NT2/D1 (cell line): ENCODE measurements at regions not wholly inside any gene's neighbourhood (a gene's known extent, or its start where the extent isn't known, plus 50 kb on each side); places are given as distances from the start of the nearest gene placed in this dataset.

Experiments
- DNase-seq: peaks from one replicate; pipeline ENCODE4 v3.0.0-alpha.2; 2011; ENCODE audit warnings: low read depth, low spot score
- H3K27me3 ChIP-seq: 2 replicates; pipeline ENCODE4 v1.6.0; 2011; ENCODE audit warnings: mild to moderate bottlenecking; ENCODE audit not compliant: insufficient read length, insufficient read depth
- H3K36me3 ChIP-seq: 2 replicates; pipeline ENCODE4 v1.6.1; 2011; ENCODE audit warnings: mild to moderate bottlenecking, low read length, mixed read lengths; ENCODE audit not compliant: insufficient read depth, insufficient read length
- H3K4me1 ChIP-seq: 2 replicates; pipeline ENCODE4 v1.5.1; 2011; ENCODE audit not compliant: insufficient read depth, insufficient read length
- H3K4me3 ChIP-seq: 2 replicates; pipeline ENCODE4 v1.5.1; 2011; ENCODE audit warnings: low read depth; ENCODE audit not compliant: insufficient read length
- H3K9ac ChIP-seq: 2 replicates; pipeline ENCODE4 v1.6.0; 2011; ENCODE audit warnings: low read depth; ENCODE audit not compliant: insufficient read length
- H3K9me3 ChIP-seq: 2 replicates; pipeline ENCODE4 v1.5.1; 2011; ENCODE audit warnings: mild to moderate bottlenecking, low read length; ENCODE audit not compliant: insufficient read depth
- SUZ12 ChIP-seq: IDR thresholded peaks from 2 replicates; pipeline ENCODE4 v1.6.1; 2011; ENCODE audit not compliant: insufficient read length, insufficient read depth; ENCODE audit errors: extremely low read depth
- YY1 ChIP-seq: IDR thresholded peaks from 2 replicates; pipeline ENCODE4 v1.6.1; 2011; ENCODE audit not compliant: insufficient read length, insufficient read depth
- ZNF274 ChIP-seq: IDR thresholded peaks from 2 replicates; pipeline ENCODE4 v1.6.1; 2011; ENCODE audit warnings: mild to moderate bottlenecking, low read depth, low read length

DNA sequence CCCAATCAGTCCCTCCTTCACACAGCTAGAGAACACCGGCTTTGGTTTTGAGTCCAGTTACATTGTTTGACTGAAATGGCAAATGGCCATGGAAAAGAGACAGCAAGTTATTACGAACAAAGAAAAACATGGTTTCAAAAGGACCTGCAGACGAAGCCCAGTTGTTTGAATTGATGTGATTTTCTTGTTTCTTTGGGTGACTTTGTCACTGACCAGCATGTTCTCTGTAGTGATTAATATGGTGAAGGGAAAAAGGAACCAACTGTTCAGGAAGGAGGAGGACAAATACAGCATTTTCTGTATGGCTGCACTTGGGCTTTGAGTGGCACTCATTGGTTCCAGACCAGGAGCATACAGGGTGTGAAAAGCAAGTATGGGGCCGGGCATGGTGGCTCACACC, 217.4 kb upstream of the TPM1 start:
- no peaks in the 10 kb centered on the region for H3K27me3 ChIP-seq
- no peak for DNase-seq
- no peak overlapping the region for H3K9ac ChIP-seq
- H3K9me3 ChIP-seq: no peaks in the 10 kb centered on the region
- peaks cover 19% of the 10 kb centered on the region for H3K36me3 ChIP-seq
- no peak overlapping the region for H3K4me3 ChIP-seq
- no peaks in the 10 kb centered on the region for H3K4me1 ChIP-seq
- TF ChIP-seq SUZ12 (no peak), ZNF274 (no peak), YY1 (no peak)

DNA sequence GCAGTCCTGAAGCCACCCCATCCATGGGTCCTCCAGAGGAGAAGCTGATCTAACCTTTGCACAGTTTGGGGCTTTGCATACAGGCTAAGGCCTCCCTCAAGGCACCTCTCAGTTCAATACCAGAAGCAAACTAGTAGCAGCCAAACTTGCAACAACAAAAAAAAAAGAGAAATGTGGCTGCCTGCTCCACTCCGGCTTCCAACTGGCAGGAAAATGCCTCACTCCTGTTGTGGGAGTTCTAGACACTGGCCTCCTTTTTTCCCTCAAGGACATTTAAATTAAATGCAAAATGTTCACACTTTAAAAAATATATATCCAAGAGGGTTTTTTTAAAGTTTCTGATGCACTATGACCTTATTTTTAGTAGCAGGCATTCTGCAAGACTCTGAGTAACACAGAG, 216.0 kb upstream of the TPM1 start:
- Histone ChIP-seq H3K27me3 (no peaks in the 10 kb centered on the region), H3K36me3 (peaks cover 18% of the 10 kb centered on the region), H3K4me3 (no peak overlapping the region), H3K9me3 (no peaks in the 10 kb centered on the region), H3K4me1 (no peaks in the 10 kb centered on the region), H3K9ac (no peak overlapping the region)
- no peak for DNase-seq
- TF ChIP-seq ZNF274 (no peak), SUZ12 (no peak), YY1 (no peak)

DNA sequence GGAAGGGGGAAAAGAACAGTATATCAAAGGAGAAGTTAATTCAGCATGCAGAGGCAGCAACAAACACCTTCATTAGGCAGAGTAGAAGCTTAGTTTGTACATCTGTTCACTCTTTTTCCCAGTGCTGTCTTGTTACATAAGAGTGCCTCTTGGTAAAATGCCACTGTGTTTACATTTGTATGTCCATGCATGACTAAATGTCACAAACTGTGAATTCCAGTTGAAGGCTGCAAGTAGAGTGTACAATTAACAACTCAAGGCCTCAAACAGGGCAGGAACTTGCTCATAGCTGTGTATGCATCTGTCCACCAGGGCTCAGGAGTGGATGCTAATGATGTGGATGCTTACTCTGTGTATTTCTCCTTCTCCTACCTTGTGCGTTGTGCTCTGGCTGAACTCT, 214.2 kb upstream of the TPM1 start:
- Histone ChIP-seq H3K36me3 (peaks cover 25% of the 10 kb centered on the region), H3K4me1 (no peaks in the 10 kb centered on the region), H3K9me3 (no peaks in the 10 kb centered on the region), H3K27me3 (no peaks in the 10 kb centered on the region), H3K4me3 (no peak overlapping the region), H3K9ac (no peak overlapping the region)
- no peak for DNase-seq
- TF ChIP-seq YY1 (no peak), ZNF274 (no peak), SUZ12 (no peak)

DNA sequence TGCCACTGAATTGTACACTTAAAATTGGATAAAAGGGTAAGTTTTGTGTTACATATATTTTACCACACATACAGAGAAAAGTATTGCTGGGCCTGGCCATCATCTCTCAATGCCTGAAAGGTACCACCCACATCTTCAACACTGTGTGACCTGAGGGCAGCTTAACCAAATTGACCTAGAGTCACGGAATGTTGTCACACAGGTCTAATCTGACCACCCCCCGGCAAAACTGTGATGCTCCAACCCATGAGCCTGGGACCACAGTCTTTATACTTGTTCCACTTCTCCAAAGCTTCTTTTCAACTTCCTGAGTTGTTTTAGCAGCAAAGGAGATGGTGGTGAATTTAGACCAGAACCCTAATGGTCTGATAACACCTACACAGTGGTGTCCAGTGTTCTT, 210.3 kb upstream of the TPM1 start:
- H3K9me3 ChIP-seq: 0 out of 2 replicates have a peak, but pooled peaks cover 4% of the 10 kb centered on the region
- no peaks in the 10 kb centered on the region for H3K4me1 ChIP-seq
- peaks cover 47% of the 10 kb centered on the region for H3K36me3 ChIP-seq
- no peaks in the 10 kb centered on the region for H3K27me3 ChIP-seq
- no peak for DNase-seq
- TF ChIP-seq SUZ12 (no peak), ZNF274 (no peak), YY1 (no peak)
- H3K9ac ChIP-seq: no peak overlapping the region
- no peak overlapping the region for H3K4me3 ChIP-seq

DNA sequence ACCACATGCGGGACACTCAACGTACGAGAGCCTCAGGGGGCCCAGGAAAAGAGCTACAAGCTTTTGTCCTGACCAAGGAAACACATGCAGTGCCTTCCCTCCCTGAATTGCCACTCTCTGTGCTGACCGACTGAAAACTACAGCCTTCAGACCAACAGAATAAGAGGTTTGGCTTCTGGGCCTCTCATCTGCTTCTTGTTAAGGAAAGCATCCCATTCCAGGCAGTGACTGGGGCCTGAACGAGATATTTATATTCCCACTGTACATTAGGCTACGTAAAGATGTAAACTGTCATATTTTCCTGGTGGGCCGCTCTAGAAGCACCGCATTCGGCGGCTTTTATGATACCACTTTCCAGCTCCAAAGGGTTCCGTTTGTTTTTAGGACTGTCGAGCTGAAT, 208.9 kb upstream of the TPM1 start:
- Histone ChIP-seq H3K27me3 (no peaks in the 10 kb centered on the region), H3K36me3 (peaks cover 54% of the 10 kb centered on the region), H3K4me3 (no peak overlapping the region), H3K4me1 (no peaks in the 10 kb centered on the region), H3K9ac (no peak overlapping the region), H3K9me3 (0 out of 2 replicates have a peak, but pooled peaks cover 4% of the 10 kb centered on the region)
- TF ChIP-seq SUZ12: no peak
- no peak for TF ChIP-seq YY1
- no peak for TF ChIP-seq ZNF274
- DNase-seq: no peak

DNA sequence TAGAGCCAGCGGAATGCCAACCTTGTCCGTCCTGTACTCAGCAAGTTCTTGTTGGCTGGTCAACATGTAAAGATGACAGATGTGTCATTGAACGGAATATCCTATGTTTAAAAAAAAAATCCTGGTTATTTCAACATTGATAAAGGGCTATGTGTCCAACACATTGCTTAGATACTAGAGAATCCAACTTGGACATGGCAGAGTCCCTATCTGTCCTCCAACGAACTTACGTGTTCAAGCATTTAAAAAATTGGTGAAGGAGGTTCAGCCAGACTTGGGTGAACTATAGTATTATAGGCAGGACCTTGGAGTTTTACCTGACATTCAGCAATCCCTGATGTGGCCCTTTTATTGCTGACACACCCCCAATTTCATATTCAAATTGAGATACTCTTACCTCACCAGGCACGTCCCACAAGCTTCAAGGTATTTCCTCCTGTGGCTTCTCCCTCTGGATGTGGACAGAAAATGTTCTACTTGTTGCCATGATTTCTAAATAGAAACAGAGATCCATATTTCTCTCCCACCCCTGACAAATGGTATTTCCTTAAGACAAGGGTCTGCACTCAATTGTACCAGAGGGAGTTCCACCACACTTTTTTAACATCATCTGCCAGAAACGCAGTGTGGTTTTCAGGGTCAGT, 207.7 kb upstream of the TPM1 start:
- no peak for DNase-seq
- H3K27me3 ChIP-seq: no peaks in the 10 kb centered on the region
- no peak for TF ChIP-seq SUZ12
- peaks cover 65% of the 10 kb centered on the region for H3K36me3 ChIP-seq
- H3K9me3 ChIP-seq: 0 out of 2 replicates have a peak, but pooled peaks cover 4% of the 10 kb centered on the region
- H3K9ac ChIP-seq: no peak overlapping the region
- no peak overlapping the region for H3K4me3 ChIP-seq
- H3K4me1 ChIP-seq: no peaks in the 10 kb centered on the region

DNA sequence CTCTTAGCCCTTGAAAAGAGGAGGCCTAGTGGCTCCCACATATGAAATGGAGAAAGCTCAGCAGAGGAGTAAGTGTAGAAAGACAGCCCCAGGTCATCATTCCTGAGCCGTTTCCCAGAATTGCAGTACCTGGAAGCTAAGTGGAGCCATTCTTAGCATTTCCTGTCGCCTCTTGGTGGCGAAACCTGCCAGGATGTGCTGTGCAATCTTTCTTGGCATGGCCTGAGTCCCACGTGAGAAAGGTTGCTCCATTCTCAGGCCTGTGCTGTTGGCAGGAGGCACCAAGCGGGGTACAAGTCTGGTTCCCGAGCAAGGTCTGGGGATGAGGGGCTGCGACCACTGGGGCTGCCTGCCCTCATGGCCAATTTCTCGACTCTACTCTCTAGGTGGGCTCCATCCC, 207.2 kb upstream of the TPM1 start:
- H3K4me1 ChIP-seq: no peaks in the 10 kb centered on the region
- H3K36me3 ChIP-seq: peaks cover 66% of the 10 kb centered on the region
- DNase-seq: no peak
- no peak overlapping the region for H3K9ac ChIP-seq
- H3K9me3 ChIP-seq: 0 out of 2 replicates have a peak, but pooled peaks cover 4% of the 10 kb centered on the region
- TF ChIP-seq YY1: no peak
- TF ChIP-seq ZNF274: no peak
- no peak for TF ChIP-seq SUZ12
- no peak overlapping the region for H3K4me3 ChIP-seq
- no peaks in the 10 kb centered on the region for H3K27me3 ChIP-seq

DNA sequence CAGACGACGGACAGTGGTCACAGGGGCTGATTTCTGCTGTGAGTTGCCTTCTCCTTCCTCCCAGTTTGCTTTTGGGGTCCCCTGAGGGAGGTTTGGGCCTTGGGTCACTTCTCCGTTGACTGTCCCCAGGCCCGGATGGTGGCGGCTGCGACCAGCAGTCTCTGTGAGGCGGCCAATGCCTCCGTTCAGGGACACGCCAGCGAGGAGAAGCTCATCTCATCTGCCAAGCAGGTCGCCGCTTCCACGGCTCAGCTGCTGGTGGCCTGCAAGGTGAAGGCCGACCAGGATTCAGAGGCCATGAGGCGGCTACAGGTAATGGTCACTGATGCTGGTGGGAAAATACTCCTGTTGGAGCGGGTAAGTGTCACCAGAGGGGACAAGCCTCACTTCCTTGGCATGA, 206.8 kb upstream of the TPM1 start:
- TF ChIP-seq SUZ12 (no peak), ZNF274 (no peak)
- Histone ChIP-seq H3K4me1 (no peaks in the 10 kb centered on the region), H3K9me3 (0 out of 2 replicates have a peak, but pooled peaks cover 4% of the 10 kb centered on the region), H3K36me3 (peaks cover 67% of the 10 kb centered on the region), H3K27me3 (no peaks in the 10 kb centered on the region), H3K4me3 (no peak overlapping the region), H3K9ac (no peak overlapping the region)
- no peak for DNase-seq
